C4-2B (cell line): ENCODE measurements at regions not wholly inside any gene's neighbourhood (a gene's known extent, or its start where the extent isn't known, plus 50 kb on each side); places are given as distances from the start of the nearest gene placed in this dataset.

Experiments used
- CTCF ChIP-seq: fragments of 450-650 bp; conservative IDR thresholded peaks from 2 replicates; pipeline ENCODE4 v1.5.1; 2017; ENCODE audit warnings: mild to moderate bottlenecking
- ZFX ChIP-seq: fragments of 450-650 bp; IDR thresholded peaks from 2 replicates; pipeline ENCODE4 v1.6.1; 2017

- no peak for TF ChIP-seq CTCF
- TF ChIP-seq ZFX: no peak
Measured at GRCh38 chr3:75188962-75189361, 475.2 kb upstream of the FRG2C start.
